LNCaP clone FGC (cell line): ENCODE measurements at regions not wholly inside any gene's neighbourhood (a gene's known extent, or its start where the extent isn't known, plus 50 kb on each side); places are given as distances from the start of the nearest gene placed in this dataset.
A peak's percentile ranks its signal among the peaks of the same experiment; 100 is the strongest.
"Not testable (repeated sequence)": the region's sequence is repeated elsewhere in the genome, so short reads cannot be mapped to it uniquely, and the experiment has no call there.

Experiments
- DNase-seq: peaks from one replicate; pipeline ENCODE4 v3.0.0-alpha.2; 2011; ENCODE audit warnings: low read depth
- H3K4me3 ChIP-seq: 2 replicates; pipeline ENCODE4 v1.5.1; 2011; ENCODE audit warnings: mild to moderate bottlenecking, low read depth, low read length, control low read depth
- TF ChIP-seq, protein P1 (sequence below): IDR thresholded peaks from 2 replicates; pipeline ENCODE4 v1.5.1; 2012; ENCODE audit warnings: mild to moderate bottlenecking; ENCODE audit not compliant: control insufficient read depth, insufficient read depth; ENCODE audit errors: extremely low read depth

DNA sequence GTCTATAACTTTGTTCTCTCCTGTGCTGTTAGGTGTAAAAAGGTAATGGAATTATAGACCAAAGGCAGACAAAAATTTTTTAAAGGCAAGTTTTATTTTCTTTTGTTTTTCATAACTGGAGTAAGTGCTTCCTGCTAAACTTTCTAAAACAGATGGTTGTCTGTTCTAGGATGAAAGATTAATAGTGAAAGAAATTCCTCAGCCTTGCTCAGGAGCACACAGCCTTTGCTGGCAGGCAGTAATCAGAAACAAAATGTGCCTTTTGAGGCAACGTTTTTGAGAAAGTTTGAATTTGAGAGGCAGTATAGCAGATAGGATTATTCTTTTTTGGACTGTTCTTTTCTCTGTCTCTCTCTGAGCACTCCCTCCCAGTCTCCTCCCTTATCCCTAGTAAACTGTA, 2749.5 kb downstream of the PCDH9 start:
- no peak overlapping the region for H3K4me3 ChIP-seq
- DNase-seq: no peak
- TF ChIP-seq, protein P1, sequence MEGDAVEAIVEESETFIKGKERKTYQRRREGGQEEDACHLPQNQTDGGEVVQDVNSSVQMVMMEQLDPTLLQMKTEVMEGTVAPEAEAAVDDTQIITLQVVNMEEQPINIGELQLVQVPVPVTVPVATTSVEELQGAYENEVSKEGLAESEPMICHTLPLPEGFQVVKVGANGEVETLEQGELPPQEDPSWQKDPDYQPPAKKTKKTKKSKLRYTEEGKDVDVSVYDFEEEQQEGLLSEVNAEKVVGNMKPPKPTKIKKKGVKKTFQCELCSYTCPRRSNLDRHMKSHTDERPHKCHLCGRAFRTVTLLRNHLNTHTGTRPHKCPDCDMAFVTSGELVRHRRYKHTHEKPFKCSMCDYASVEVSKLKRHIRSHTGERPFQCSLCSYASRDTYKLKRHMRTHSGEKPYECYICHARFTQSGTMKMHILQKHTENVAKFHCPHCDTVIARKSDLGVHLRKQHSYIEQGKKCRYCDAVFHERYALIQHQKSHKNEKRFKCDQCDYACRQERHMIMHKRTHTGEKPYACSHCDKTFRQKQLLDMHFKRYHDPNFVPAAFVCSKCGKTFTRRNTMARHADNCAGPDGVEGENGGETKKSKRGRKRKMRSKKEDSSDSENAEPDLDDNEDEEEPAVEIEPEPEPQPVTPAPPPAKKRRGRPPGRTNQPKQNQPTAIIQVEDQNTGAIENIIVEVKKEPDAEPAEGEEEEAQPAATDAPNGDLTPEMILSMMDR: no peak

DNA sequence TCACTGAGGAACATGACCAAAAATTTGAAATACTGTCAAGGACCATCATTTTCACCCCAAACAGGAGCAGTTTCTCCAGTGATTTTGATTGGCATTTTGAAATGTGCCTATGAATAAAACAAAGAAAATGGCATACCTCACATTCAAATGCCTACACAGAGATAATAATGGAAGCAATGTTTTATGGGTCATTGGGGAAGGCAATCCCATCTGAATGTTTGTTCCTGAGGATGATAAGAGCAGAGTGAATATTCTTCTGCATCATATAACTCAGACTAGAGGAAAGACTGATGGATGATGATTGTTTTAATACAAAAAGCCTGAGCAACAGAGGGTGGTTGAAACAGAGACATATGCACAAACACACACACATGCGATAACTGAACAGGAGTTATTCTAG, 2749.9 kb downstream of the PCDH9 start:
- no peak overlapping the region for H3K4me3 ChIP-seq
- DNase-seq: no peak
- TF ChIP-seq, protein P1: no peak

DNA sequence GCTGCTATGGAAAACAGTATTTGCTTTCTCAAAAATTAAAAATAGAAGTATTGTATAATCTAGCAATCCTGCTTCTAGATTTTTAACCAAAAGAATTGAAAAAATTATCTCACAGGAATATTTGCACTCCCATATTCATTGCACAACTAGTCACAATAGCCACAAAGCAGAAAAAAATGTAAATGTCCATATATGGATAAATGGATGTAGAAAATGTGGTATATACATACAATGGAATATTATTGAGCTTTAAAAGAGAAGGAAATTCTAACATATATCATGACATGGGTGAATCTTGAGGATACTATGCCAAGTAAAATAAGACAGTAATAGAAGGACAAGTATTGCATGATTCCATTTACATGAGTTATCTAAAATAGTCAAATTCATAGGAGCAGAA, 2753.0 kb downstream of the PCDH9 start:
- no peak for DNase-seq
- TF ChIP-seq, protein P1: no peak

DNA sequence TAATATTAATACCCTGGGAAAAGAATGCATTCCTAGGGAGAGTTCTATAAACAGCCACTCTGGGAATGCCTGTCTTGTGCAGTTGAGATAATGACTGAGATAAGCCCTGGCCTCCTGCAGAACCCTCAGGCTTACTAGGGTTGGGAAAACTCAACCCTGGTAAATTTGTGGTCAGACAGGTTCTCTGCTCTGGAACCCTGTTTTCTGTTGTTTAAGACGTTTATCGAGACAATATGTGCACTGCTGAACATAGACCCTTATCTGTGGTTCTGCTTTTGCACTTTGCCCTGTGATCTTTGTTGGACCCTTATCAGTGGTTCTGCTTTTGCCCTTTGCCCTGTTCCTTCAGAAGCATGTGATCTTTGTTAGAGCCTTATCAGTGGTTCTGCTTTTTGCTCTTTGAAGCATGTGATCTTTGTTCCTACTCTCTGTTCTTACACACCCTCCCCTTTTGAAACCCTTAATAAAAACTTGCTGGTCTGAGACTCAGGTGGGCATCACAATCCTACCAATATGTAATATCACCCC, 2754.0 kb downstream of the PCDH9 start:
- DNase-seq, H3K4me3 ChIP-seq: not testable (repeated sequence)

More for the DNA sequence above, 2753.0 kb downstream of the PCDH9 start:
- H3K4me3 ChIP-seq: no peak overlapping the region

DNA sequence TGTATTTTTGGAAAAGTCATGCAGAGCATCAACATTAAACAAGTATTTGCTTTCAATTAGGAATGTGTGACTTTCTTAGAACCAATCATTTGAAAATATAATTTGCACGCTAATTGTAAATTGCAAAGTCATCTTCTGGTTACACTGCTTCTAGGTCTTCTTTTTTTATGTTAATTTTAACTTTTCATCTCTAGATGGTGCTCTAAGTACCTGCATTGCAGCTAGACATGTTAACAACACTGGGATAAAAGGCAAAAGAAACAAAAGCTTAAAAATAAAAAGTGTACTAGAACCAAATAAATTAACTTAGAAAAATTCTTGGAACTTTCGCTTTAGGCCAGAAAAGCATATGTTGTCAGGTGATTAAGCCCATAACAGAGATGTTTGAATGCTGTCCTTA, 2758.2 kb downstream of the PCDH9 start:
- no peak for DNase-seq
- no peak overlapping the region for H3K4me3 ChIP-seq
- TF ChIP-seq, protein P1: peak; percentile 50

DNA sequence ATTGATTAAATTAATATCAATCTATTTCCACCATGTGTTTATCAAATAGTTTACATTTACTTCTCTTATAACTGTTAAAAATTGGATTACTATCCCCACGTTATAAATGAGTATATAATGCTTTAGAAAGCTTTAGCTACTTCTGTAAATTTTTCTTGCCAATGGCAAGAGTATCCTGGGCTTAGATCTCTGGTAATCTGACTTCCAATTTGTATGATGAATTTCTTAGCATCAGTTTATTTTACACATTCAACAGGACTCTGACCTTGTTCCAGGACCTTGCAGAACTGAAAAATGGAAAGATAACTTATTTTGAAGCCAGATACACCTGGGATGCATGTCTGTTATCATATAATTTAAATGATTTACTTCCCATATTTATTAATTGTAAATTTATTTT, 2759.4 kb downstream of the PCDH9 start:
- no peak overlapping the region for H3K4me3 ChIP-seq

DNA sequence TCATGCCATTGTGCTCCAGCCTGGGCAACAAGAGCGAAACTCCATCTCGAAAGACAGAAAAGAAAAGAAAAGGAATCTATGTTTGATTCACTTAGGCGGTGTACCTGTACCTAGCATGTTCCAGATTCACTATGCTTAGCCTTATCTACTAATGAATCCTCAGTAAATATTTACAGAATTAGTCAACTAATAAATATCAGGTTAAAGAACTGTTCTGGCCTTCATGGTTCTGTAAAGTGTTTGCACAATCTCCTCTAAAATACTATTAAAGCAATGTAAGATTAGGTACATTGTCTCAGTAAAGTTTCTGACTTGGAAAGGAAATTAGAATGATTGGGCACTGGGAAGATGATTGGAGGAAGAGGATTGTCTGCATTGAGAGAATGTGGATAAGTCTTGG, 2770.4 kb downstream of the PCDH9 start:
- peak; percentile 66 for DNase-seq
- H3K4me3 ChIP-seq: no peak overlapping the region
- TF ChIP-seq, protein P1: no peak

More for the DNA sequence above, 2759.4 kb downstream of the PCDH9 start:
- TF ChIP-seq, protein P1: no peak
- no peak for DNase-seq

DNA sequence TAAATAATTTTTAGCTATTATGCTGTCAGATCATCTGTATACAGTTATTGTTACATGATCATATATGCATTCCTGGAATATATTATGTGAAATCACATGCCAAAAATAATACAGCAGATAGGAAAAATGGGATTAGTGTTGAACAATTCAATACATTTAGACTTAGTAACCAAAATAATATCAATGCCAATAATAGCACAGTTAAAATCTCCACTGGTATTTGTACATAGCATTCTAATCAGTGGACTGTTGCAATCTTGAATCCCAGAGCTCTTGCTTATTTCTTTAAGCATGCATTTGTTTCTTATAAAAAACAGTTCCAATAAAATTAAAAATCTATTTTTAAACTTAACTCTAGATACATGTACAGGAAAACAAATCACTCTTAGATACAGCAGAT, 2772.2 kb downstream of the PCDH9 start:
- H3K4me3 ChIP-seq: no peak overlapping the region
- TF ChIP-seq, protein P1: no peak
- no peak for DNase-seq
